Adipocyte (in vitro differentiated cells): ENCODE measurements at regions not wholly inside any gene's neighbourhood (a gene's known extent, or its start where the extent isn't known, plus 50 kb on each side); places are given as distances from the start of the nearest gene placed in this dataset.

Experiments
- DNase-seq: peaks from one replicate; pipeline ENCODE4 v3.0.0-alpha.2; 2015; ENCODE audit warnings: low read depth
- H3K27me3 ChIP-seq: replicated peaks from 2 replicates; pipeline ENCODE4 v1.7.0; 2013; ENCODE audit warnings: mild to moderate bottlenecking, low read length, moderate library complexity; ENCODE audit not compliant: control insufficient read depth, insufficient read depth
- H3K36me3 ChIP-seq: 2 replicates; pipeline ENCODE4 v1.7.0; 2013; ENCODE audit warnings: low read length, mild to moderate bottlenecking, moderate library complexity; ENCODE audit not compliant: control insufficient read depth, insufficient read depth, severe bottlenecking
- H3K4me1 ChIP-seq: 2 replicates; pipeline ENCODE4 v1.7.0; 2013; ENCODE audit warnings: mild to moderate bottlenecking, low read length, moderate library complexity; ENCODE audit not compliant: control insufficient read depth, insufficient read depth
- H3K4me3 ChIP-seq: 2 replicates; pipeline ENCODE4 v1.7.0; 2013; ENCODE audit warnings: mild to moderate bottlenecking, low read length, moderate library complexity
- H3K9ac ChIP-seq: 2 replicates; pipeline ENCODE4 v1.7.0; 2013; ENCODE audit warnings: mild to moderate bottlenecking, low read length, moderate library complexity
- H3K9me3 ChIP-seq: 2 replicates; pipeline ENCODE4 v1.7.0; 2013; ENCODE audit warnings: mild to moderate bottlenecking, low read length, moderate library complexity; ENCODE audit not compliant: control insufficient read depth

- Histone ChIP-seq H3K4me3 (no peak overlapping the region), H3K9me3 (no peaks in the 10 kb centered on the region), H3K36me3 (no peaks in the 10 kb centered on the region), H3K4me1 (no peaks in the 10 kb centered on the region), H3K27me3 (no peaks in the 10 kb centered on the region), H3K9ac (no peak overlapping the region)
- no peak for DNase-seq
Measured at GRCh38 chr2:3046170-3046865, 331.3 kb downstream of the EIPR1 start.

- DNase-seq: no peak
- Histone ChIP-seq H3K27me3 (peaks cover under 1% of the 10 kb centered on the region), H3K9ac (no peak overlapping the region), H3K36me3 (no peaks in the 10 kb centered on the region), H3K4me3 (no peak overlapping the region), H3K9me3 (no peaks in the 10 kb centered on the region), H3K4me1 (no peaks in the 10 kb centered on the region)
Measured at GRCh38 chr2:3045318-3045921, 332.2 kb downstream of the EIPR1 start.

GRCh38 chr2:3044587-3045317 is 332.9 kb downstream of the EIPR1 start:
- Histone ChIP-seq H3K36me3 (no peaks in the 10 kb centered on the region), H3K4me1 (no peaks in the 10 kb centered on the region), H3K9me3 (no peaks in the 10 kb centered on the region), H3K27me3 (peaks cover 7% of the 10 kb centered on the region), H3K4me3 (no peak overlapping the region), H3K9ac (no peak overlapping the region)
- no peak for DNase-seq

- Histone ChIP-seq H3K9me3 (no peaks in the 10 kb centered on the region), H3K4me3 (no peak overlapping the region), H3K9ac (no peak overlapping the region), H3K4me1 (no peaks in the 10 kb centered on the region), H3K27me3 (peaks cover 7% of the 10 kb centered on the region), H3K36me3 (no peaks in the 10 kb centered on the region)
- DNase-seq: no peak
Measured at GRCh38 chr2:3043726-3044125, 333.9 kb downstream of the EIPR1 start.

GRCh38 chr2:3042601-3043585 is 334.7 kb downstream of the EIPR1 start:
- no peaks in the 10 kb centered on the region for H3K4me1 ChIP-seq
- no peak for DNase-seq
- no peaks in the 10 kb centered on the region for H3K9me3 ChIP-seq
- no peak overlapping the region for H3K4me3 ChIP-seq
- peaks cover 7% of the 10 kb centered on the region for H3K27me3 ChIP-seq
- H3K9ac ChIP-seq: no peak overlapping the region
- H3K36me3 ChIP-seq: no peaks in the 10 kb centered on the region

GRCh38 chr2:3041841-3042600 is 335.6 kb downstream of the EIPR1 start:
- Histone ChIP-seq H3K9me3 (no peaks in the 10 kb centered on the region), H3K4me1 (no peaks in the 10 kb centered on the region), H3K9ac (no peak overlapping the region), H3K27me3 (peaks cover 7% of the 10 kb centered on the region), H3K36me3 (no peaks in the 10 kb centered on the region), H3K4me3 (no peak overlapping the region)
- DNase-seq: no peak

- H3K27me3 ChIP-seq: peaks cover 7% of the 10 kb centered on the region
- no peaks in the 10 kb centered on the region for H3K9me3 ChIP-seq
- DNase-seq: no peak
- no peak overlapping the region for H3K4me3 ChIP-seq
- H3K9ac ChIP-seq: no peak overlapping the region
- H3K36me3 ChIP-seq: no peaks in the 10 kb centered on the region
- no peaks in the 10 kb centered on the region for H3K4me1 ChIP-seq
Measured at GRCh38 chr2:3041246-3041645, 336.4 kb downstream of the EIPR1 start.

- DNase-seq: no peak
- Histone ChIP-seq H3K9ac (no peak overlapping the region), H3K4me1 (no peaks in the 10 kb centered on the region), H3K4me3 (no peak overlapping the region), H3K9me3 (no peaks in the 10 kb centered on the region), H3K36me3 (no peaks in the 10 kb centered on the region), H3K27me3 (peaks cover 7% of the 10 kb centered on the region)
Measured at GRCh38 chr2:3040496-3041140, 337.0 kb downstream of the EIPR1 start.

- no peak for DNase-seq
- Histone ChIP-seq H3K27me3 (peaks cover 7% of the 10 kb centered on the region), H3K9me3 (no peaks in the 10 kb centered on the region), H3K9ac (no peak overlapping the region), H3K4me3 (no peak overlapping the region), H3K4me1 (no peaks in the 10 kb centered on the region), H3K36me3 (no peaks in the 10 kb centered on the region)
Measured at GRCh38 chr2:3040066-3040428, 337.6 kb downstream of the EIPR1 start.
